ENCODE measurements at regions not wholly inside any gene's neighbourhood (a gene's known extent, or its start where the extent isn't known, plus 50 kb on each side); places are given as distances from the start of the nearest gene placed in this dataset.

DNA sequence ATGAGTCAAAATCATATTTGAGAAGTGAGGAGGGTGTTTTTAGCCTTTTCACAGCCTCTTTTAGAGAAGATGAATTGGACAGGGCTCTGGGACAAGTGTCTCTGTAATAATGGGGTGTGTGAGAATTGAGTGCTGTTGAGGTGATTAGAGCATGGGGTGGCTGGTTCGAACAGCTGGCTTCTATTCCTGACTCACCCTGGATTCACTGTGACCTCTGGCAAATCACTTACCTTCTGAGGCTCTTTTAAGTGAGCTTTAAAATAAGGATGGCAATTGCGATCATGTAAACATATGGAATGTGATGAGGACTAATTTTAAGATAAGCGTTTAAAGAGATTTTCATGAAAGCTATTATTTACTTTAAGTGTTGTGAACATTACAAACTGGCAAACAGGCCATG is 243.4 kb downstream of the ADGRL2 start:
- no TSS peak for BruUV-seq (replicated peaks)
- H4K20me1 ChIP-seq (ENCODE audit: control insufficient read depth, insufficient read depth) = no peaks in the 10 kb centered on the region
- in situ Hi-C loops (cut with MboI) (no loop called here), intact Hi-C loops (cut with micrococcal nuclease; ENCODE audit: unreplicated experiment) (no loop called here)
- no peak for TF ChIP-seq NBN (IDR thresholded peaks at IDR 0.05)
- TF ChIP-seq, protein P1, sequence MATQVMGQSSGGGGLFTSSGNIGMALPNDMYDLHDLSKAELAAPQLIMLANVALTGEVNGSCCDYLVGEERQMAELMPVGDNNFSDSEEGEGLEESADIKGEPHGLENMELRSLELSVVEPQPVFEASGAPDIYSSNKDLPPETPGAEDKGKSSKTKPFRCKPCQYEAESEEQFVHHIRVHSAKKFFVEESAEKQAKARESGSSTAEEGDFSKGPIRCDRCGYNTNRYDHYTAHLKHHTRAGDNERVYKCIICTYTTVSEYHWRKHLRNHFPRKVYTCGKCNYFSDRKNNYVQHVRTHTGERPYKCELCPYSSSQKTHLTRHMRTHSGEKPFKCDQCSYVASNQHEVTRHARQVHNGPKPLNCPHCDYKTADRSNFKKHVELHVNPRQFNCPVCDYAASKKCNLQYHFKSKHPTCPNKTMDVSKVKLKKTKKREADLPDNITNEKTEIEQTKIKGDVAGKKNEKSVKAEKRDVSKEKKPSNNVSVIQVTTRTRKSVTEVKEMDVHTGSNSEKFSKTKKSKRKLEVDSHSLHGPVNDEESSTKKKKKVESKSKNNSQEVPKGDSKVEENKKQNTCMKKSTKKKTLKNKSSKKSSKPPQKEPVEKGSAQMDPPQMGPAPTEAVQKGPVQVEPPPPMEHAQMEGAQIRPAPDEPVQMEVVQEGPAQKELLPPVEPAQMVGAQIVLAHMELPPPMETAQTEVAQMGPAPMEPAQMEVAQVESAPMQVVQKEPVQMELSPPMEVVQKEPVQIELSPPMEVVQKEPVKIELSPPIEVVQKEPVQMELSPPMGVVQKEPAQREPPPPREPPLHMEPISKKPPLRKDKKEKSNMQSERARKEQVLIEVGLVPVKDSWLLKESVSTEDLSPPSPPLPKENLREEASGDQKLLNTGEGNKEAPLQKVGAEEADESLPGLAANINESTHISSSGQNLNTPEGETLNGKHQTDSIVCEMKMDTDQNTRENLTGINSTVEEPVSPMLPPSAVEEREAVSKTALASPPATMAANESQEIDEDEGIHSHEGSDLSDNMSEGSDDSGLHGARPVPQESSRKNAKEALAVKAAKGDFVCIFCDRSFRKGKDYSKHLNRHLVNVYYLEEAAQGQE (IDR thresholded peaks at IDR 0.05; ENCODE audit: low read depth, low read length) = no peak
- TF ChIP-seq, protein P2, sequence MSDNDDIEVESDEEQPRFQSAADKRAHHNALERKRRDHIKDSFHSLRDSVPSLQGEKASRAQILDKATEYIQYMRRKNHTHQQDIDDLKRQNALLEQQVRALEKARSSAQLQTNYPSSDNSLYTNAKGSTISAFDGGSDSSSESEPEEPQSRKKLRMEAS (IDR thresholded peaks at IDR 0.05; ENCODE audit: low read depth, low read length) = no peak
- WGBS (ENCODE audit: insufficient coverage, insufficient replicate concordance, low lambda C conversion rate, missing lambda C conversion rate) = 31% methylated on average over 3 of the region's 3 CpGs
- ChIA-PET RAD21 (ENCODE audit: unreplicated experiment) (no interaction called here), SMC1A (ENCODE audit: uncharacterized antibody, unreplicated experiment) (interaction anchor here (0.9 kb wide), 1 partner anchor 10 kb away, joined by 4 read pairs; no protein-coding TSS in a partner anchor), POLR2A (no interaction called here), CTCF (interaction anchor here (0.7 kb wide), 1 partner anchor 22 kb away, joined by 4 read pairs; no protein-coding TSS in a partner anchor)
- FAIRE-seq (no peak), DNase-seq (ENCODE audit: low read depth, low spot score) (no peak), ATAC-seq (no peak)
- no peaks in the 10 kb centered on the region for H3K27me3 ChIP-seq (replicated peaks in 1 of 2; ENCODE audit: control insufficient read depth in 2 of 2, insufficient read depth in 2 of 2, low read length in 1 of 2)
- no peaks in the 10 kb centered on the region for H3K79me2 ChIP-seq (ENCODE audit: control insufficient read depth, insufficient read depth, low read length)
- H3K4me2 ChIP-seq (ENCODE audit: control insufficient read depth, insufficient read depth) = no peak overlapping the region
- no peak overlapping the region for H3K4me3 ChIP-seq
- H3K27ac ChIP-seq (ENCODE audit: control insufficient read depth, insufficient read depth) = no peak overlapping the region
- H3K4me1 ChIP-seq (ENCODE audit: control insufficient read depth, insufficient read depth, low read length) = no peaks in the 10 kb centered on the region
- no peak overlapping the region for H2AFZ ChIP-seq (ENCODE audit: control insufficient read depth, low read depth, low read length)
- no peaks in the 10 kb centered on the region for H3K36me3 ChIP-seq (ENCODE audit: control insufficient read depth in 2 of 2, insufficient read depth in 2 of 2, low read length in 1 of 2)
- no peaks in the 10 kb centered on the region for H3K9me3 ChIP-seq (replicated peaks; ENCODE audit: control insufficient read depth, insufficient read depth, low read length)
- no peak overlapping the region for H3K9ac ChIP-seq (ENCODE audit: control insufficient read depth, insufficient read depth, low read length)
